MM.1S (cell line): ENCODE measurements at regions not wholly inside any gene's neighbourhood (a gene's known extent, or its start where the extent isn't known, plus 50 kb on each side); places are given as distances from the start of the nearest gene placed in this dataset.

ENCODE experiments used
- CTCF ChIP-seq: fragments of 300-600 bp; sonication (generic); IDR thresholded peaks from 2 replicates; pipeline ENCODE4 v1.5.1; 2016; ENCODE audit warnings: antibody characterized with exemption, low read length, mixed read lengths
- EZH2 ChIP-seq: fragments of 300-600 bp; sonication (generic); optimal IDR thresholded peaks from 2 replicates; pipeline ENCODE3; 2017; ENCODE audit warnings: low read depth, mild to moderate bottlenecking, antibody characterized with exemption, low read length, mixed read lengths
- EZH2phosphoT487 ChIP-seq: fragments of 300-600 bp; sonication (generic); IDR thresholded peaks from 2 replicates; pipeline ENCODE4 v1.6.1; 2018; ENCODE audit warnings: antibody characterized with exemption, low read length

- TF ChIP-seq CTCF (no peak), EZH2 (no peak), EZH2phosphoT487 (no peak)
These were observed 97.0 kb upstream of the CHODL start for GRCh38 chr21:18147678-18148077.
